DOHH2 (cell line): ENCODE measurements at regions not wholly inside any gene's neighbourhood (a gene's known extent, or its start where the extent isn't known, plus 50 kb on each side); places are given as distances from the start of the nearest gene placed in this dataset.

Source experiments
- H3F3A ChIP-seq: fragments of 200-600 bp; sonication (generic), shearing (Covaris generic); 2 replicates; pipeline ENCODE4 v1.6.0; 2016; ENCODE audit warnings: antibody characterized with exemption, mild to moderate bottlenecking; ENCODE audit not compliant: control insufficient read depth, insufficient read depth
- H3K27ac ChIP-seq: fragments of 200-600 bp; sonication (generic); 2 replicates; pipeline ENCODE4 v1.5.1; 2014; ENCODE audit warnings: low read depth, mild to moderate bottlenecking, low read length, moderate library complexity
- H3K27me3 ChIP-seq: fragments of 200-600 bp; sonication (generic); 2 replicates; pipeline ENCODE4 v1.6.1; 2014; ENCODE audit warnings: mild to moderate bottlenecking, low read length, mixed read lengths; ENCODE audit not compliant: control insufficient read depth
- H3K36me3 ChIP-seq: fragments of 200-600 bp; sonication (generic); 2 replicates; pipeline ENCODE4 v1.6.1; 2014; ENCODE audit warnings: mild to moderate bottlenecking, low read length, moderate library complexity, mixed read lengths; ENCODE audit not compliant: control insufficient read depth
- H3K4me1 ChIP-seq: fragments of 200-600 bp; sonication (generic); 2 replicates; pipeline ENCODE4 v1.6.1; 2014; ENCODE audit warnings: mild to moderate bottlenecking, low read length, mixed read lengths; ENCODE audit not compliant: control insufficient read depth
- H3K4me2 ChIP-seq: fragments of 200-600 bp; sonication (generic); 2 replicates; pipeline ENCODE4 v1.6.0; 2014; ENCODE audit warnings: mild to moderate bottlenecking, low read length, moderate library complexity
- H3K4me3 ChIP-seq: fragments of 200-600 bp; sonication (generic); 2 replicates; pipeline ENCODE4 v1.5.1; 2014; ENCODE audit warnings: mild to moderate bottlenecking, low read length, mixed read lengths
- H3K79me2 ChIP-seq: fragments of 200-600 bp; sonication (generic); 2 replicates; pipeline ENCODE4 v1.6.1; 2014; ENCODE audit warnings: mild to moderate bottlenecking, low read length, mixed read lengths; ENCODE audit not compliant: control insufficient read depth
- H3K9me2 ChIP-seq: fragments of 200-600 bp; sonication (generic); replicated peaks from 2 replicates; pipeline ENCODE4 v1.6.1; 2014; ENCODE audit warnings: mild to moderate bottlenecking, low read length, mixed read lengths; ENCODE audit not compliant: control insufficient read depth
- H3K9me3 ChIP-seq: fragments of 200-600 bp; sonication (generic); 2 replicates; pipeline ENCODE4 v1.6.1; 2014; ENCODE audit warnings: antibody characterized with exemption, low read length, mixed read lengths; ENCODE audit not compliant: control insufficient read depth, insufficient read depth
- H4K20me1 ChIP-seq: fragments of 200-600 bp; sonication (generic); 2 replicates; pipeline ENCODE4 v1.6.0; 2014; ENCODE audit warnings: low read depth, mild to moderate bottlenecking, antibody characterized with exemption, low read length, moderate library complexity; ENCODE audit not compliant: control insufficient read depth, insufficient read depth
- CTCF ChIP-seq: fragments of 200-600 bp; sonication (generic); IDR thresholded peaks from one replicate; pipeline ENCODE4 v1.5.1; 2014; ENCODE audit warnings: antibody characterized with exemption, mild to moderate bottlenecking, low read depth, low read length; ENCODE audit not compliant: poor library complexity, severe bottlenecking
- EZH2phosphoT487 ChIP-seq: fragments of 200-600 bp; sonication (generic); IDR thresholded peaks from 2 replicates; pipeline ENCODE4 v1.6.1; 2017; ENCODE audit warnings: borderline replicate concordance, mild to moderate bottlenecking, antibody characterized with exemption, low read length, moderate library complexity, mixed read lengths

- Histone ChIP-seq H3K27me3 (no peaks in the 10 kb centered on the region), H3K9me3 (no peaks in the 10 kb centered on the region), H4K20me1 (no peaks in the 10 kb centered on the region), H3K9me2 (no peaks in the 10 kb centered on the region), H3F3A (no peaks in the 10 kb centered on the region), H3K4me3 (no peak overlapping the region), H3K27ac (no peak overlapping the region), H3K36me3 (no peaks in the 10 kb centered on the region), H3K4me1 (no peaks in the 10 kb centered on the region), H3K79me2 (no peaks in the 10 kb centered on the region), H3K4me2 (no peak overlapping the region)
- TF ChIP-seq CTCF (no peak), EZH2phosphoT487 (no peak)
Measured at GRCh38 chr13:39249982-39250381, 211.7 kb downstream of the NHLRC3 start.

- Histone ChIP-seq H3K79me2 (no peaks in the 10 kb centered on the region), H3K4me2 (no peak overlapping the region), H3K9me3 (no peaks in the 10 kb centered on the region), H3K36me3 (no peaks in the 10 kb centered on the region), H3K9me2 (no peaks in the 10 kb centered on the region), H3K4me1 (no peaks in the 10 kb centered on the region), H3K27me3 (no peaks in the 10 kb centered on the region), H3F3A (no peaks in the 10 kb centered on the region), H3K4me3 (no peak overlapping the region), H3K27ac (no peak overlapping the region), H4K20me1 (no peaks in the 10 kb centered on the region)
- no peak for TF ChIP-seq EZH2phosphoT487
- no peak for TF ChIP-seq CTCF
Measured at GRCh38 chr13:39250440-39250839, 212.2 kb downstream of the NHLRC3 start.

DNA sequence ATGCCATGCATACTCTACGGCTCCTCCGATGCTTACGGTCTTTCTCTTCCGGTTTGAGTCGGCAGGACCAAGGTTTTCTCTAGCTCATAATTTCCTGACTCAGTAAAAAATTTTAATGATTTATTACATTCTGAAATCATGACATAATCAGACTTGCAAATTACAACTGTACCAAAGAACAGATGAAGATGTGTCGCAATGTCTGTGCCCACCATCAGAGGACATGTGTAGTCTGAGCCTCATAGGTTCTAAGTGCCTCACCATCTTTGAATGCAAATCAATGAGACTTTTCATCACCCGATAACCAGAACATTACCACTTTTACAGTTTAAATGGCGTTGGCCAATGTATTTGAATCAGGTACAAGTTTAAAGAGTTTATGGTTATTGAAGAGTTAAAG, 213.1 kb downstream of the NHLRC3 start:
- H3K4me3 ChIP-seq: no peak overlapping the region
- no peak for TF ChIP-seq EZH2phosphoT487
- no peak for TF ChIP-seq CTCF
- H3K36me3 ChIP-seq: no peaks in the 10 kb centered on the region
- H3K9me2 ChIP-seq: no peaks in the 10 kb centered on the region
- H4K20me1 ChIP-seq: no peaks in the 10 kb centered on the region
- no peaks in the 10 kb centered on the region for H3K9me3 ChIP-seq
- H3K27ac ChIP-seq: no peak overlapping the region
- no peaks in the 10 kb centered on the region for H3K79me2 ChIP-seq
- no peaks in the 10 kb centered on the region for H3F3A ChIP-seq
- H3K4me2 ChIP-seq: no peak overlapping the region
- H3K27me3 ChIP-seq: no peaks in the 10 kb centered on the region
- no peaks in the 10 kb centered on the region for H3K4me1 ChIP-seq

DNA sequence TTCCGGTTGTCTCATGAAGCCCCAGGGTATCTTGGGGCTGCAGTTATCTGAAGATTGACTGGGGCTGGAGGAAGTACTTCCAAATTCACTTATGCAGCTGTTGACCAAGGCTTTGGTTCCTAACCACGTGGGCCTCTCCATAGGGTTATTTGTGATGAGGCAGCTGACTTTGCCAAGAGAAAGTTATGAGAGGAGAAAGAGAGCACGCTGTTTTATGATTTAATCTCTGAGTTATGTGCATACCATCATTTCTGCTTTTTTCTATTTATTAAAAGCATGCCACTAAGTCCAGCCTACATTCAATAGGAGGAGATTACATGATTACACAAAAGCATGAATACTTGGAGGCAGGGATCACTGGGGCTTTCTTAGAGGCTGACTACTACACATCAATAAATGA, 215.5 kb downstream of the NHLRC3 start:
- Histone ChIP-seq H3K27me3 (no peaks in the 10 kb centered on the region), H3F3A (no peaks in the 10 kb centered on the region), H4K20me1 (no peaks in the 10 kb centered on the region), H3K9me2 (no peaks in the 10 kb centered on the region), H3K4me2 (no peak overlapping the region), H3K36me3 (no peaks in the 10 kb centered on the region), H3K79me2 (no peaks in the 10 kb centered on the region), H3K4me1 (no peaks in the 10 kb centered on the region), H3K4me3 (no peak overlapping the region), H3K9me3 (no peaks in the 10 kb centered on the region), H3K27ac (no peak overlapping the region)
- TF ChIP-seq CTCF (no peak), EZH2phosphoT487 (no peak)
